ENCODE measurements at regions not wholly inside any gene's neighbourhood (a gene's known extent, or its start where the extent isn't known, plus 50 kb on each side); places are given as distances from the start of the nearest gene placed in this dataset.

GRCh38 chr10:108817584-108817983 is 1105.7 kb downstream of the XPNPEP1 start:
- Histone ChIP-seq H2AK9ac (replicated peaks; ENCODE audit: low read depth, low read length, poor library complexity) (no peak overlapping the region), H4K5ac (ENCODE audit: low read depth, low read length) (no peak overlapping the region), H3K23ac (ENCODE audit: low read depth, low read length) (no peak overlapping the region), H2BK120ac (ENCODE audit: low read depth, low read length) (no peak overlapping the region), H3K4me3 (ENCODE audit: insufficient read depth, low read depth, low read length) (no peak overlapping the region), H2AK5ac (ENCODE audit: low read depth, low read length) (no peak overlapping the region), H2BK20ac (ENCODE audit: low read depth, low read length) (no peak overlapping the region), H3K9me1 (ENCODE audit: insufficient read depth, low read length) (no peaks in the 10 kb centered on the region), H3K36me3 (ENCODE audit: control insufficient read depth, insufficient read depth, low read length) (no peaks in the 10 kb centered on the region), H3K9me3 (ENCODE audit: control insufficient read depth, insufficient read depth, low read length) (peaks cover 4% of the 10 kb centered on the region; the same call in 1 of the 2 replicates), H3K27ac (ENCODE audit: insufficient read depth, low read length) (no peak overlapping the region), H3K4ac (ENCODE audit: low read depth, low read length) (no peak overlapping the region), H2AFZ (replicated peaks; ENCODE audit: low read length, poor library complexity) (no peak overlapping the region), H3K56ac (ENCODE audit: extremely low read depth, insufficient read depth, low read length) (no peak overlapping the region), H3K4me2 (ENCODE audit: low read depth, low read length) (no peak overlapping the region), H4K20me1 (ENCODE audit: insufficient read depth, low read length) (no peaks in the 10 kb centered on the region), H3K4me1 (ENCODE audit: control insufficient read depth, insufficient read depth, low read length) (no peaks in the 10 kb centered on the region), H3K14ac (replicated peaks; ENCODE audit: low read depth, low read length) (no peak overlapping the region), H4K91ac (ENCODE audit: insufficient read depth, low read depth, low read length) (no peak overlapping the region), H3K79me1 (ENCODE audit: low read depth in 1 of 2, low read length in 2 of 2) (no peaks in the 10 kb centered on the region), H2BK5ac (ENCODE audit: low read depth, low read length, poor library complexity, severe bottlenecking) (no peak overlapping the region), H3K27me3 (ENCODE audit: control insufficient read depth, insufficient read depth, low read length) (no peaks in the 10 kb centered on the region), H2BK15ac (ENCODE audit: low read depth, low read length) (no peak overlapping the region), H3K9ac (ENCODE audit: low read depth, low read length) (no peak overlapping the region), H3K18ac (ENCODE audit: low read depth, low read length) (no peak overlapping the region), H4K8ac (ENCODE audit: low read depth in 2 of 2, low read length in 2 of 2) (no peak overlapping the region)
- no TSS peak for BruUV-seq (replicated peaks)
- TF ChIP-seq MXI1 (IDR thresholded peaks at IDR 0.05; ENCODE audit: borderline replicate concordance, low read depth, low read length) (no peak), FOS (IDR thresholded peaks at IDR 0.05; ENCODE audit: low read depth, low read length) (no peak), POLR2A (IDR thresholded peaks at IDR 0.05; ENCODE audit: low read depth, low read length) (no peak), MAFK (IDR thresholded peaks at IDR 0.05; ENCODE audit: low read depth, low read length) (no peak), RCOR1 (IDR thresholded peaks at IDR 0.05; ENCODE audit: insufficient replicate concordance, low read length) (no peak), RFX5 (IDR thresholded peaks at IDR 0.05; ENCODE audit: low read depth, low read length) (no peak), RAD21 (IDR thresholded peaks at IDR 0.05; ENCODE audit: low read length) (no peak), CTCF (conservative IDR thresholded peaks at IDR 0.05; ENCODE audit: low read depth, low read length) (no peak), BHLHE40 (IDR thresholded peaks at IDR 0.05; ENCODE audit: low read depth, low read length) (no peak), CEBPB (IDR thresholded peaks at IDR 0.05; ENCODE audit: low read depth, low read length) (no peak), SMC3 (IDR thresholded peaks at IDR 0.05; ENCODE audit: low read depth, low read length) (no peak), ELK1 (IDR thresholded peaks at IDR 0.05; ENCODE audit: borderline replicate concordance, low read depth, low read length) (no peak), CHD1 (IDR thresholded peaks at IDR 0.05; ENCODE audit: low read depth, low read length) (no peak), USF2 (IDR thresholded peaks at IDR 0.05; ENCODE audit: low read depth, low read length) (no peak), MAZ (IDR thresholded peaks at IDR 0.05; ENCODE audit: borderline replicate concordance, low read depth, low read length) (no peak), NFE2L2 (IDR thresholded peaks at IDR 0.05; ENCODE audit: low read depth, low read length) (no peak)
- ATAC-seq (ENCODE audit: low read depth) (no peak), DNase-seq (no peak)
- dilution Hi-C loops (cut with HindIII; ENCODE audit: low sequenced_read_pairs, unreplicated experiment) (no loop called here), intact Hi-C loops (cut with micrococcal nuclease) (no loop called here), in situ Hi-C loops (cut with MboI; ENCODE audit: low sequenced_read_pairs) (no loop called here)
- CTCF ChIA-PET: no interaction called here
- POLR2A ChIA-PET (ENCODE audit: unreplicated experiment): no interaction called here
- WGBS, 2 experiments (ENCODE audit: extremely low coverage in 2 of 2, insufficient read length in 1 of 2): 55% methylated on average over 2 of the region's 2 CpGs; no CpG with 5 or more reads in 1 of the 2 experiments

Measured in IMR-90 (cell line).